22Rv1 (cell line): ENCODE measurements at regions not wholly inside any gene's neighbourhood (a gene's known extent, or its start where the extent isn't known, plus 50 kb on each side); places are given as distances from the start of the nearest gene placed in this dataset.

Experiments
- ZFX ChIP-seq: fragments of 450-650 bp; IDR thresholded peaks from 2 replicates; pipeline ENCODE4 v1.6.1; 2017; ENCODE audit warnings: antibody characterized with exemption, borderline replicate concordance
- TF ChIP-seq, protein P1 (sequence below): fragments of 450-650 bp; IDR thresholded peaks from 2 replicates; pipeline ENCODE4 v1.5.1; 2017; ENCODE audit warnings: mild to moderate bottlenecking

- TF ChIP-seq, protein P1, sequence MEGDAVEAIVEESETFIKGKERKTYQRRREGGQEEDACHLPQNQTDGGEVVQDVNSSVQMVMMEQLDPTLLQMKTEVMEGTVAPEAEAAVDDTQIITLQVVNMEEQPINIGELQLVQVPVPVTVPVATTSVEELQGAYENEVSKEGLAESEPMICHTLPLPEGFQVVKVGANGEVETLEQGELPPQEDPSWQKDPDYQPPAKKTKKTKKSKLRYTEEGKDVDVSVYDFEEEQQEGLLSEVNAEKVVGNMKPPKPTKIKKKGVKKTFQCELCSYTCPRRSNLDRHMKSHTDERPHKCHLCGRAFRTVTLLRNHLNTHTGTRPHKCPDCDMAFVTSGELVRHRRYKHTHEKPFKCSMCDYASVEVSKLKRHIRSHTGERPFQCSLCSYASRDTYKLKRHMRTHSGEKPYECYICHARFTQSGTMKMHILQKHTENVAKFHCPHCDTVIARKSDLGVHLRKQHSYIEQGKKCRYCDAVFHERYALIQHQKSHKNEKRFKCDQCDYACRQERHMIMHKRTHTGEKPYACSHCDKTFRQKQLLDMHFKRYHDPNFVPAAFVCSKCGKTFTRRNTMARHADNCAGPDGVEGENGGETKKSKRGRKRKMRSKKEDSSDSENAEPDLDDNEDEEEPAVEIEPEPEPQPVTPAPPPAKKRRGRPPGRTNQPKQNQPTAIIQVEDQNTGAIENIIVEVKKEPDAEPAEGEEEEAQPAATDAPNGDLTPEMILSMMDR, result no peak
- no peak for TF ChIP-seq ZFX
Measured at GRCh38 chrX:142040906-142041305, 137.2 kb downstream of the MAGEC1 start.
